ENCODE measurements at regions not wholly inside any gene's neighbourhood (a gene's known extent, or its start where the extent isn't known, plus 50 kb on each side); places are given as distances from the start of the nearest gene placed in this dataset.

DNA sequence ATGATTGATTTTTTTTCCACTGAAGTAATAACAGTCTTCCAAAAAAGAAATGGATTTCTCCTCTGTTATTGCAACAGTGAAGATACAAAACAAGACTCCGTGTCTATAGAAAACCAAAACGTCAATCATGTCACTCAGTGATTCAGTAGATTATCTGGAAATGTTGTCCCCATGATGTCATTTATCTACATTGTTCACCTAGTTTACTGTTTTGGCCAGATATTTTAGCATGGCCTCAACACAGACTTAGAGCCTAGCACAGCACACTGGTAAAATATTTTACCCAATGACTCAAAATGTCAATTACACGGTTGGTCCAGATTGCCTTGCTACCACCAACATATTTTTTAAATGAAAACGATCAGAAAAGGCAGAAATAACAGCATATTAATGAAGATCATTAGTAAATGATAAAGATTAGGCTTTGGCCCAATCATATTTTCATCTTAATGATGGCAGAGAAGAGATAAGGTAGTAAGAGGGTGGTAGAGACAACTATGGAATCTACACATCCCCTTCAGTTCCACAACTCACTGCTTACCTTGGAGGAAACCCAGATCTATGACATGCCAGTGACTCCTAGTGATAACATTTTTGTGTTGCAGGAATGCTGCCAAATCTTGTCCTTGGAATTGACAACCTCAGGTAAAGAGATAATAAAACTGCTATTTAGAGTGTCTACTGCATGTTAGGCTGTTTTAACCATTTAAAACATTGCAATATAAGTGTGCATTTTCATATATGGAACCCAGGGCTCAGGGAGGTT, 347.7 kb upstream of the ARPP21 start:
- TF ChIP-seq, protein P1, sequence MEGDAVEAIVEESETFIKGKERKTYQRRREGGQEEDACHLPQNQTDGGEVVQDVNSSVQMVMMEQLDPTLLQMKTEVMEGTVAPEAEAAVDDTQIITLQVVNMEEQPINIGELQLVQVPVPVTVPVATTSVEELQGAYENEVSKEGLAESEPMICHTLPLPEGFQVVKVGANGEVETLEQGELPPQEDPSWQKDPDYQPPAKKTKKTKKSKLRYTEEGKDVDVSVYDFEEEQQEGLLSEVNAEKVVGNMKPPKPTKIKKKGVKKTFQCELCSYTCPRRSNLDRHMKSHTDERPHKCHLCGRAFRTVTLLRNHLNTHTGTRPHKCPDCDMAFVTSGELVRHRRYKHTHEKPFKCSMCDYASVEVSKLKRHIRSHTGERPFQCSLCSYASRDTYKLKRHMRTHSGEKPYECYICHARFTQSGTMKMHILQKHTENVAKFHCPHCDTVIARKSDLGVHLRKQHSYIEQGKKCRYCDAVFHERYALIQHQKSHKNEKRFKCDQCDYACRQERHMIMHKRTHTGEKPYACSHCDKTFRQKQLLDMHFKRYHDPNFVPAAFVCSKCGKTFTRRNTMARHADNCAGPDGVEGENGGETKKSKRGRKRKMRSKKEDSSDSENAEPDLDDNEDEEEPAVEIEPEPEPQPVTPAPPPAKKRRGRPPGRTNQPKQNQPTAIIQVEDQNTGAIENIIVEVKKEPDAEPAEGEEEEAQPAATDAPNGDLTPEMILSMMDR (IDR thresholded peaks at IDR 0.05; ENCODE audit: insufficient read depth in 1 of 2, low read depth in 1 of 2, low read length in 1 of 2, severe bottlenecking in 1 of 2, unreplicated experiment in 1 of 2): peak; percentile 7 to 12
- DNase-seq: peak in 1 of 2 experiments; percentile 10
- Histone ChIP-seq H3K27me3 (replicated peaks; ENCODE audit: control insufficient read depth, insufficient read depth, low read length) (no peaks in the 10 kb centered on the region), H3K9me3 (no peaks in the 10 kb centered on the region), H3K4me3 (ENCODE audit: low read depth, low read length) (no peak overlapping the region), H3K4me1 (no peaks in the 10 kb centered on the region), H3K36me3 (ENCODE audit: control insufficient read depth, insufficient read depth, low read length) (no peaks in the 10 kb centered on the region)
- no peaks in the 10 kb centered on the region for H3K36me3 Mint-ChIP-seq (ENCODE audit: insufficient read depth, unreplicated experiment)
- no peak overlapping the region for H3K27ac Mint-ChIP-seq (ENCODE audit: unreplicated experiment)
- H3K4me3 Mint-ChIP-seq (ENCODE audit: unreplicated experiment): no peak overlapping the region
- H3K27me3 Mint-ChIP-seq (ENCODE audit: insufficient read depth, unreplicated experiment): no peaks in the 10 kb centered on the region
- BruUV-seq (replicated peaks): no TSS peak
- no peaks in the 10 kb centered on the region for H3K9me3 Mint-ChIP-seq (ENCODE audit: unreplicated experiment)
- intact Hi-C loops (cut with micrococcal nuclease; ENCODE audit: unreplicated experiment): loop anchor here (5.0 kb wide), 2 partner anchors 409 to 669 kb away; no protein-coding TSS in a partner anchor
- POLR2A ChIA-PET: no interaction called here
- H3K4me1 Mint-ChIP-seq (ENCODE audit: low read depth, unreplicated experiment): no peaks in the 10 kb centered on the region
- CTCF ChIA-PET: no interaction called here

DNA sequence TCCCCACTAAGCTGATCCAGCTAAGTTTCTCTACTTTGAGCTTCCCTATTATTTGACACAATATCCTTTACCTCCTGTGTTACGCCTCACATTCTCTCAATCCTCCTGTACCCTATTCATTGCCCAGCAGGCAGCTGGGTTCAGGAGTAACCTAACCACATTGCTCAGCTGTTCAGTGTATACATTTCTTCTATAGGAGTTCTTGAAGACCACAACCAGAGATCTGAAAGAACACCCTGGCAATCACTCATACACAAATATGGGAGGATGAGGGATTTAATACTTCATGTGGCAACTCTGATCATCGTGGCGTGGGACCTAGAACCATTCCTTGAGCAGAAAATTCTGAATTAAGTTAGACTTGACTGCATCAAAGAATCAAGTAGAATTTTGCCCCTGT, 346.8 kb upstream of the ARPP21 start:
- no peaks in the 10 kb centered on the region for H3K27me3 Mint-ChIP-seq (ENCODE audit: insufficient read depth, unreplicated experiment)
- no peak for DNase-seq
- intact Hi-C loops (cut with micrococcal nuclease; ENCODE audit: unreplicated experiment): loop anchor here (5.0 kb wide), 2 partner anchors 410 to 670 kb away; no protein-coding TSS in a partner anchor
- H3K27ac Mint-ChIP-seq (ENCODE audit: unreplicated experiment): no peak overlapping the region
- POLR2A ChIA-PET: no interaction called here
- Histone ChIP-seq H3K4me1 (no peaks in the 10 kb centered on the region), H3K9me3 (no peaks in the 10 kb centered on the region), H3K36me3 (ENCODE audit: control insufficient read depth, insufficient read depth, low read length) (no peaks in the 10 kb centered on the region), H3K4me3 (ENCODE audit: low read depth, low read length) (no peak overlapping the region), H3K27me3 (replicated peaks; ENCODE audit: control insufficient read depth, insufficient read depth, low read length) (no peaks in the 10 kb centered on the region)
- H3K4me3 Mint-ChIP-seq (ENCODE audit: unreplicated experiment): no peak overlapping the region
- CTCF ChIA-PET: no interaction called here
- no peaks in the 10 kb centered on the region for H3K4me1 Mint-ChIP-seq (ENCODE audit: low read depth, unreplicated experiment)
- no peaks in the 10 kb centered on the region for H3K9me3 Mint-ChIP-seq (ENCODE audit: unreplicated experiment)
- no TSS peak for BruUV-seq (replicated peaks)
- H3K36me3 Mint-ChIP-seq (ENCODE audit: insufficient read depth, unreplicated experiment): no peaks in the 10 kb centered on the region
- TF ChIP-seq, protein P1 (IDR thresholded peaks at IDR 0.05; ENCODE audit: insufficient read depth in 1 of 2, low read depth in 1 of 2, low read length in 1 of 2, severe bottlenecking in 1 of 2, unreplicated experiment in 1 of 2): no peak

DNA sequence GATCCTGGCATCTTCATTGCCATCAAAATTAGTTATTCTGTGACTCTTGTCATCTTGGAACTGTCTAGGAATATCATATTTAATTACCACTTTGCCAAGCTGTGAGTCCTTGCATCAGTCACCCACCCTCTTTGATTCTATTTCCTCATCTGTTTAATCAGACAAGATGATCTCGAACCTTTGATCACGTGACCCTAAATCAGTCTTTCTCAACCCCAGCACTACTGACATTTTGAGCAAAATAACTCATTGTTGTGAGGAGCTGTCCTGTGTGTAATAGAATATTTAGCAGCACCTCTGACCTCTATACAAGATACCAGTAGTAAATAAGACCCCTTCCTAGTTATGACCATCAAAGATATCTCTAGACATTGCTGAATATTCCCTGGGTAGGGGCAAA, 343.4 kb upstream of the ARPP21 start:
- CTCF ChIA-PET: no interaction called here
- no peaks in the 10 kb centered on the region for H3K27me3 ChIP-seq (replicated peaks; ENCODE audit: control insufficient read depth, insufficient read depth, low read length)
- no peaks in the 10 kb centered on the region for H3K36me3 ChIP-seq (ENCODE audit: control insufficient read depth, insufficient read depth, low read length)
- Mint-ChIP-seq H3K4me1 (ENCODE audit: low read depth, unreplicated experiment) (no peaks in the 10 kb centered on the region), H3K9me3 (ENCODE audit: unreplicated experiment) (no peaks in the 10 kb centered on the region), H3K27me3 (ENCODE audit: insufficient read depth, unreplicated experiment) (peaks cover 2% of the 10 kb centered on the region), H3K27ac (ENCODE audit: unreplicated experiment) (no peak overlapping the region), H3K36me3 (ENCODE audit: insufficient read depth, unreplicated experiment) (no peaks in the 10 kb centered on the region), H3K4me3 (ENCODE audit: unreplicated experiment) (no peak overlapping the region)
- intact Hi-C loops (cut with micrococcal nuclease; ENCODE audit: unreplicated experiment): no loop called here
- TF ChIP-seq, protein P1 (IDR thresholded peaks at IDR 0.05; ENCODE audit: insufficient read depth in 1 of 2, low read depth in 1 of 2, low read length in 1 of 2, severe bottlenecking in 1 of 2, unreplicated experiment in 1 of 2): no peak
- no TSS peak for BruUV-seq (replicated peaks)
- no peaks in the 10 kb centered on the region for H3K4me1 ChIP-seq
- H3K4me3 ChIP-seq (ENCODE audit: low read depth, low read length): no peak overlapping the region
- POLR2A ChIA-PET: no interaction called here
- H3K9me3 ChIP-seq: no peaks in the 10 kb centered on the region
- no peak for DNase-seq

Data from Caco-2 (cell line).